PFSK-1 (cell line): ENCODE measurements at regions not wholly inside any gene's neighbourhood (a gene's known extent, or its start where the extent isn't known, plus 50 kb on each side); places are given as distances from the start of the nearest gene placed in this dataset.

ENCODE experiments used
- POLR2AphosphoS5 ChIP-seq: IDR thresholded peaks from 2 replicates; pipeline ENCODE4 v1.6.1; 2012; ENCODE audit warnings: low read depth, mild to moderate bottlenecking, control low read depth, low read length, moderate library complexity
- REST ChIP-seq, 2 experiments: IDR thresholded peaks; 2 replicates each; pipeline versions ENCODE4 v1.6.1 to v1.8.0; 2011 to 2012; ENCODE audit warnings: low read depth in 2 of 2, low read length in 2 of 2, control low read depth in 1 of 2, inconsistent platforms in 1 of 2, mild to moderate bottlenecking in 1 of 2, moderate library complexity in 1 of 2; ENCODE audit not compliant: insufficient read depth in 1 of 2

- no peak for TF ChIP-seq POLR2AphosphoS5
- TF ChIP-seq REST (IDR thresholded peaks at IDR 0.05; ENCODE audit: insufficient read depth in 1 of 2, low read depth in 2 of 2, low read length in 2 of 2), result no peak
Measured at GRCh38 chr3:159293493-159293892, 491.6 kb downstream of the MFSD1 start.
